ENCODE measurements at regions not wholly inside any gene's neighbourhood (a gene's known extent, or its start where the extent isn't known, plus 50 kb on each side); places are given as distances from the start of the nearest gene placed in this dataset.

GRCh38 chr3:165636684-165637015 is 200.6 kb downstream of the BCHE start:
- no peaks in the 10 kb centered on the region for H3K79me1 ChIP-seq (ENCODE audit: low read depth in 1 of 2, low read length in 2 of 2)
- no peak overlapping the region for H3K4me2 ChIP-seq (ENCODE audit: low read depth, low read length)
- H4K5ac ChIP-seq (ENCODE audit: low read depth, low read length) = no peak overlapping the region
- TF ChIP-seq BHLHE40 (IDR thresholded peaks at IDR 0.05; ENCODE audit: low read depth, low read length) (no peak), FOS (IDR thresholded peaks at IDR 0.05; ENCODE audit: low read depth, low read length) (no peak), SMC3 (IDR thresholded peaks at IDR 0.05; ENCODE audit: low read depth, low read length) (no peak), NFE2L2 (IDR thresholded peaks at IDR 0.05; ENCODE audit: low read depth, low read length) (no peak), RCOR1 (IDR thresholded peaks at IDR 0.05; ENCODE audit: insufficient replicate concordance, low read length) (no peak), CEBPB (IDR thresholded peaks at IDR 0.05; ENCODE audit: low read depth, low read length) (no peak), RAD21 (IDR thresholded peaks at IDR 0.05; ENCODE audit: low read length) (no peak)
- TF ChIP-seq, protein P1, sequence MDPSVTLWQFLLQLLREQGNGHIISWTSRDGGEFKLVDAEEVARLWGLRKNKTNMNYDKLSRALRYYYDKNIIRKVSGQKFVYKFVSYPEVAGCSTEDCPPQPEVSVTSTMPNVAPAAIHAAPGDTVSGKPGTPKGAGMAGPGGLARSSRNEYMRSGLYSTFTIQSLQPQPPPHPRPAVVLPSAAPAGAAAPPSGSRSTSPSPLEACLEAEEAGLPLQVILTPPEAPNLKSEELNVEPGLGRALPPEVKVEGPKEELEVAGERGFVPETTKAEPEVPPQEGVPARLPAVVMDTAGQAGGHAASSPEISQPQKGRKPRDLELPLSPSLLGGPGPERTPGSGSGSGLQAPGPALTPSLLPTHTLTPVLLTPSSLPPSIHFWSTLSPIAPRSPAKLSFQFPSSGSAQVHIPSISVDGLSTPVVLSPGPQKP (IDR thresholded peaks at IDR 0.05; ENCODE audit: borderline replicate concordance, low read depth, low read length) = no peak
- ATAC-seq (ENCODE audit: low read depth) = no peak
- H3K4me3 ChIP-seq (ENCODE audit: insufficient read depth, low read depth, low read length) = no peak overlapping the region
- no peak overlapping the region for H4K91ac ChIP-seq (ENCODE audit: insufficient read depth, low read depth, low read length)
- H3K9me3 ChIP-seq (ENCODE audit: control insufficient read depth, insufficient read depth, low read length) = no peaks in the 10 kb centered on the region
- dilution Hi-C loops (cut with HindIII; ENCODE audit: low sequenced_read_pairs, unreplicated experiment) = no loop called here
- no peak overlapping the region for H3K23ac ChIP-seq (ENCODE audit: low read depth, low read length)
- CTCF ChIA-PET = no interaction called here
- DNase-seq = no peak
- H3K9ac ChIP-seq (ENCODE audit: low read depth, low read length) = no peak overlapping the region
- no peak overlapping the region for H3K4ac ChIP-seq (ENCODE audit: low read depth, low read length)
- H3K4me1 ChIP-seq (ENCODE audit: control insufficient read depth, insufficient read depth, low read length) = no peaks in the 10 kb centered on the region
- no peak overlapping the region for H2AFZ ChIP-seq (replicated peaks; ENCODE audit: low read length, poor library complexity)
- no peak overlapping the region for H3K18ac ChIP-seq (ENCODE audit: low read depth, low read length)
- no peak overlapping the region for H2BK5ac ChIP-seq (ENCODE audit: low read depth, low read length, poor library complexity, severe bottlenecking)
- intact Hi-C loops (cut with micrococcal nuclease) = no loop called here
- H3K27ac ChIP-seq (ENCODE audit: insufficient read depth, low read length) = no peak overlapping the region
- no TSS peak for BruUV-seq (replicated peaks)
- H3K27me3 ChIP-seq (ENCODE audit: control insufficient read depth, insufficient read depth, low read length) = no peaks in the 10 kb centered on the region
- H4K8ac ChIP-seq (ENCODE audit: low read depth in 2 of 2, low read length in 2 of 2) = no peak overlapping the region
- no peak overlapping the region for H2BK20ac ChIP-seq (ENCODE audit: low read depth, low read length)
- POLR2A ChIA-PET (ENCODE audit: unreplicated experiment) = no interaction called here
- H3K56ac ChIP-seq (ENCODE audit: extremely low read depth, insufficient read depth, low read length) = no peak overlapping the region
- no CpG with 5 or more reads among the region's 1 CpG for WGBS, 2 experiments (ENCODE audit: extremely low coverage in 2 of 2, insufficient read length in 1 of 2)
- H3K14ac ChIP-seq (replicated peaks; ENCODE audit: low read depth, low read length) = no peak overlapping the region
- in situ Hi-C loops (cut with MboI; ENCODE audit: low sequenced_read_pairs) = no loop called here
- H2AK9ac ChIP-seq (replicated peaks; ENCODE audit: low read depth, low read length, poor library complexity) = no peak overlapping the region
- no peak overlapping the region for H2BK15ac ChIP-seq (ENCODE audit: low read depth, low read length)
- H3K36me3 ChIP-seq (ENCODE audit: control insufficient read depth, insufficient read depth, low read length) = no peaks in the 10 kb centered on the region
- no peaks in the 10 kb centered on the region for H4K20me1 ChIP-seq (ENCODE audit: insufficient read depth, low read length)
- no peak overlapping the region for H2AK5ac ChIP-seq (ENCODE audit: low read depth, low read length)
- no peak overlapping the region for H2BK120ac ChIP-seq (ENCODE audit: low read depth, low read length)
- no peaks in the 10 kb centered on the region for H3K9me1 ChIP-seq (ENCODE audit: insufficient read depth, low read length)

Measured in IMR-90 (cell line).